ENCODE measurements at regions not wholly inside any gene's neighbourhood (a gene's known extent, or its start where the extent isn't known, plus 50 kb on each side); places are given as distances from the start of the nearest gene placed in this dataset.

DNA sequence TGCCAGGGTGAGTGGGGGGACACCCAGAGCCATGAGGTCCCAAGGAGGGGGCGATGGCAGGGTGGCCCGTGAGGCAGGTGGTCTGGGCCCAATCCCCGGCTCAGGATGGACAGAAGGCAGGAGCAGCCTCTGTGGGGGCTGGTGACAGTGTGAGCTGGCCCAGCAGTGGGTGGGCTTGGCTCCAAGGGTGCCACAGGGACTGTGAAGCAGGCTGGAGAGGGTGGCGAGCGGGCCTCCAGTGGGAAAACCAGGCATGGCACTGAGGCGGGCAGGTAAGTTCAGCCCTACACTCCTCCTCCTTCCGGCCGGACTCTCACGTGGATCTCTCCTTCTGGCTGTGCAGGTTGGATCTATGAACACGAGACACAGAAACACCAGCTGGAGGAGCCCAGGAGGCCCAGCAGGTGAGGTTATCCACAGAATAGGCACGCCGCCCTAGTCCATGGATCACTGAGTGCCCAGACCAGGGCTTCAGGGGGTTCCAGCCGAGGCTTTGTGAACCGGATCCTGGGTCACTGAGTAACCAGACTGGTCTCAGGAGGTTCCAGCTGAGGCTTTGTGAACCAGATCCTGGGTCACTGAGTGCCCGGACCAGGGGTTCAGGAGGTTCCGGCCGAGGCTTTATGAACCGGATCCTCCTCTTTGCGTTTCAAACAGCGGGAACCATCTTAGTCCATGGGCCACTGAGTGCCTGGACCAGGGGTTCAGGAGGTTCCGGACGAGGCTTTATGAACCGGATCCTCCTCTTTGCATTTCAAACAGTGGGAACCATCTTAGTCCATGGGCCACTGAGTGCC is 76.4 kb upstream of the BHLHE23 start:
- TF ChIP-seq, protein P1, sequence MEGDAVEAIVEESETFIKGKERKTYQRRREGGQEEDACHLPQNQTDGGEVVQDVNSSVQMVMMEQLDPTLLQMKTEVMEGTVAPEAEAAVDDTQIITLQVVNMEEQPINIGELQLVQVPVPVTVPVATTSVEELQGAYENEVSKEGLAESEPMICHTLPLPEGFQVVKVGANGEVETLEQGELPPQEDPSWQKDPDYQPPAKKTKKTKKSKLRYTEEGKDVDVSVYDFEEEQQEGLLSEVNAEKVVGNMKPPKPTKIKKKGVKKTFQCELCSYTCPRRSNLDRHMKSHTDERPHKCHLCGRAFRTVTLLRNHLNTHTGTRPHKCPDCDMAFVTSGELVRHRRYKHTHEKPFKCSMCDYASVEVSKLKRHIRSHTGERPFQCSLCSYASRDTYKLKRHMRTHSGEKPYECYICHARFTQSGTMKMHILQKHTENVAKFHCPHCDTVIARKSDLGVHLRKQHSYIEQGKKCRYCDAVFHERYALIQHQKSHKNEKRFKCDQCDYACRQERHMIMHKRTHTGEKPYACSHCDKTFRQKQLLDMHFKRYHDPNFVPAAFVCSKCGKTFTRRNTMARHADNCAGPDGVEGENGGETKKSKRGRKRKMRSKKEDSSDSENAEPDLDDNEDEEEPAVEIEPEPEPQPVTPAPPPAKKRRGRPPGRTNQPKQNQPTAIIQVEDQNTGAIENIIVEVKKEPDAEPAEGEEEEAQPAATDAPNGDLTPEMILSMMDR (IDR thresholded peaks at IDR 0.05; ENCODE audit: low read depth, low read length, missing input control), result no peak
- TF ChIP-seq JUND (IDR thresholded peaks at IDR 0.05) (no peak), EGR1 (IDR thresholded peaks at IDR 0.05; ENCODE audit: low read depth in 2 of 2) (no peak), YY1 (IDR thresholded peaks at IDR 0.05) (no peak), REST (IDR thresholded peaks at IDR 0.05) (no peak), GABPA (IDR thresholded peaks at IDR 0.05 in 1 of 2, conservative IDR thresholded peaks at IDR 0.05 in 1 of 2) (no peak)
- TF ChIP-seq, protein P2, sequence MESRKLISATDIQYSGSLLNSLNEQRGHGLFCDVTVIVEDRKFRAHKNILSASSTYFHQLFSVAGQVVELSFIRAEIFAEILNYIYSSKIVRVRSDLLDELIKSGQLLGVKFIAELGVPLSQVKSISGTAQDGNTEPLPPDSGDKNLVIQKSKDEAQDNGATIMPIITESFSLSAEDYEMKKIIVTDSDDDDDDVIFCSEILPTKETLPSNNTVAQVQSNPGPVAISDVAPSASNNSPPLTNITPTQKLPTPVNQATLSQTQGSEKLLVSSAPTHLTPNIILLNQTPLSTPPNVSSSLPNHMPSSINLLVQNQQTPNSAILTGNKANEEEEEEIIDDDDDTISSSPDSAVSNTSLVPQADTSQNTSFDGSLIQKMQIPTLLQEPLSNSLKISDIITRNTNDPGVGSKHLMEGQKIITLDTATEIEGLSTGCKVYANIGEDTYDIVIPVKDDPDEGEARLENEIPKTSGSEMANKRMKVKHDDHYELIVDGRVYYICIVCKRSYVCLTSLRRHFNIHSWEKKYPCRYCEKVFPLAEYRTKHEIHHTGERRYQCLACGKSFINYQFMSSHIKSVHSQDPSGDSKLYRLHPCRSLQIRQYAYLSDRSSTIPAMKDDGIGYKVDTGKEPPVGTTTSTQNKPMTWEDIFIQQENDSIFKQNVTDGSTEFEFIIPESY (IDR thresholded peaks at IDR 0.05), result no peak
- TF ChIP-seq, protein P3, sequence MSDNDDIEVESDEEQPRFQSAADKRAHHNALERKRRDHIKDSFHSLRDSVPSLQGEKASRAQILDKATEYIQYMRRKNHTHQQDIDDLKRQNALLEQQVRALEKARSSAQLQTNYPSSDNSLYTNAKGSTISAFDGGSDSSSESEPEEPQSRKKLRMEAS (IDR thresholded peaks at IDR 0.05), result no peak
